ENCODE measurements at regions not wholly inside any gene's neighbourhood (a gene's known extent, or its start where the extent isn't known, plus 50 kb on each side); places are given as distances from the start of the nearest gene placed in this dataset.

DNA sequence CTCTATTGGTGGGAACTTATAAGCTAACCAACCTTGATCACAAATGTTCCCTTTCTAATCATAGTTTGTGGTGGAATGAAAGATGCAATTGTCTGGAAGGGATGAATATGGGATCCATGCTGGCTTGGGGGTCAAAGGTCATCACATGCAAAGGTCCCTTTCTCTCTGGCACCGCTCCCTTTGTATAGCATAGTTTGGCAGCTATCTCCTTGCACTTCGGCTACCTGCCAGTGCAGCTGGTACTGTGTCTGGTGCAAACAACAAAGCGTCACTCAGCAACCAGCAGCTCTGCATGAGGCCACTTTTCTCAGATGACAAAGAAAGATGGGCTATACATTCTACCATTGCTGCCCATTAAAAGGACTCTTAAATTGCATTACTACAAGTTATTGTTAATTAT lies 188.2 kb upstream of the NFIA start:
- TF ChIP-seq, protein P1, sequence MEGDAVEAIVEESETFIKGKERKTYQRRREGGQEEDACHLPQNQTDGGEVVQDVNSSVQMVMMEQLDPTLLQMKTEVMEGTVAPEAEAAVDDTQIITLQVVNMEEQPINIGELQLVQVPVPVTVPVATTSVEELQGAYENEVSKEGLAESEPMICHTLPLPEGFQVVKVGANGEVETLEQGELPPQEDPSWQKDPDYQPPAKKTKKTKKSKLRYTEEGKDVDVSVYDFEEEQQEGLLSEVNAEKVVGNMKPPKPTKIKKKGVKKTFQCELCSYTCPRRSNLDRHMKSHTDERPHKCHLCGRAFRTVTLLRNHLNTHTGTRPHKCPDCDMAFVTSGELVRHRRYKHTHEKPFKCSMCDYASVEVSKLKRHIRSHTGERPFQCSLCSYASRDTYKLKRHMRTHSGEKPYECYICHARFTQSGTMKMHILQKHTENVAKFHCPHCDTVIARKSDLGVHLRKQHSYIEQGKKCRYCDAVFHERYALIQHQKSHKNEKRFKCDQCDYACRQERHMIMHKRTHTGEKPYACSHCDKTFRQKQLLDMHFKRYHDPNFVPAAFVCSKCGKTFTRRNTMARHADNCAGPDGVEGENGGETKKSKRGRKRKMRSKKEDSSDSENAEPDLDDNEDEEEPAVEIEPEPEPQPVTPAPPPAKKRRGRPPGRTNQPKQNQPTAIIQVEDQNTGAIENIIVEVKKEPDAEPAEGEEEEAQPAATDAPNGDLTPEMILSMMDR (IDR thresholded peaks at IDR 0.05) = no peak
- TF ChIP-seq POLR2AphosphoS5 (IDR thresholded peaks at IDR 0.05) (no peak), POLR2A (IDR thresholded peaks at IDR 0.05) (no peak)

All from breast epithelium (tissue), 3 donors.